MCF 10A (cell line): ENCODE measurements at regions not wholly inside any gene's neighbourhood (a gene's known extent, or its start where the extent isn't known, plus 50 kb on each side); places are given as distances from the start of the nearest gene placed in this dataset.

Experiments
- BruUV-seq: library from RNA; stranded (reverse); fragments of 400-500 nt; replicated peaks from 2 replicates; lab custom pipeline; 2021; lab: Mats Ljungman, UMichigan
- CTCF ChIA-PET: fragments of 300-600 bp; sonication (Branson Sonifier 250); formaldehyde crosslinking; extraction: SDS; loops from one replicate; lab custom pipeline; 2021; ENCODE audit warnings: antibody characterized with exemption, inconsistent platforms; lab: Yijun Ruan, JAX
- POLR2A ChIA-PET: fragments of 300-600, 350-650 bp; sonication (Branson Sonifier 250); formaldehyde crosslinking; extraction: SDS; loops from one replicate; lab custom pipeline; 2020; ENCODE audit warnings: antibody characterized with exemption, inconsistent platforms; lab: Yijun Ruan, JAX
- DNase-seq: peaks from one replicate; pipeline ENCODE4 v3.0.0-alpha.2; 2018; ENCODE audit not compliant: unreplicated experiment
- H3K27ac Mint-ChIP-seq: one replicate; pipeline ENCODE4 v1.8.0; 2022; ENCODE audit warnings: mild to moderate bottlenecking, low read depth, mixed read lengths; ENCODE audit not compliant: unreplicated experiment
- H3K27me3 Mint-ChIP-seq: one replicate; pipeline ENCODE4 v1.8.0; 2022; ENCODE audit warnings: mixed read lengths; ENCODE audit not compliant: insufficient read depth, unreplicated experiment
- H3K36me3 Mint-ChIP-seq: one replicate; pipeline ENCODE4 v1.8.0; 2022; ENCODE audit warnings: mild to moderate bottlenecking, moderate library complexity, mixed read lengths; ENCODE audit not compliant: insufficient read depth, unreplicated experiment
- H3K4me1 Mint-ChIP-seq: one replicate; pipeline ENCODE4 v1.8.0; 2022; ENCODE audit warnings: mixed read lengths; ENCODE audit not compliant: insufficient read depth, unreplicated experiment
- H3K4me3 Mint-ChIP-seq: one replicate; pipeline ENCODE4 v1.8.0; 2022; ENCODE audit warnings: mild to moderate bottlenecking, moderate library complexity, mixed read lengths; ENCODE audit not compliant: unreplicated experiment
- H3K9me3 Mint-ChIP-seq: one replicate; pipeline ENCODE4 v1.8.0; 2022; ENCODE audit warnings: mixed read lengths; ENCODE audit not compliant: unreplicated experiment
- intact Hi-C: fragments of 100-400 bp; cut with micrococcal nuclease; formaldehyde crosslinking; loops from 2 replicates; pipeline ENCODE4 v1.14.1; 2022
- TF ChIP-seq, protein P1 (sequence below): fragments of 200-600 bp; IDR thresholded peaks from one replicate; pipeline ENCODE4 v1.8.0; 2022; ENCODE audit warnings: antibody characterized with exemption, mild to moderate bottlenecking; ENCODE audit not compliant: unreplicated experiment

DNA sequence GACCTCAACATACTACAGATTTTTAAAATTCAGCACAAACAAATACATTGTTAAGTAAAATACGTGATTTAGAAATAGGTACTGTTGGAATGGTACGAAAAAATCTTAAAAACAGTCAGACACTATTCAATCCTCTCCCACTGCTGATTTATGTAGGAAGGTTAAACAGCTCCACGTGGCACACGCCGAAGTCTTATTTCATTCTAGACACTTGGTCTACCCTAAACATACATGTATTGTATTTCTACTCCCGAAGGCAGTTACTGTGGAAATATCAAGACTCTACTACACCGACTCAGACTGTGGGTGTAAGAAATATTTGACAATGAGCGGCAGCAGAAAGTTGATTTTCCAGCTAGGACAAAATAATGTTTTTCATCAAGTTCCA, 130.6 kb downstream of the MPP7 start:
- TF ChIP-seq, protein P1, sequence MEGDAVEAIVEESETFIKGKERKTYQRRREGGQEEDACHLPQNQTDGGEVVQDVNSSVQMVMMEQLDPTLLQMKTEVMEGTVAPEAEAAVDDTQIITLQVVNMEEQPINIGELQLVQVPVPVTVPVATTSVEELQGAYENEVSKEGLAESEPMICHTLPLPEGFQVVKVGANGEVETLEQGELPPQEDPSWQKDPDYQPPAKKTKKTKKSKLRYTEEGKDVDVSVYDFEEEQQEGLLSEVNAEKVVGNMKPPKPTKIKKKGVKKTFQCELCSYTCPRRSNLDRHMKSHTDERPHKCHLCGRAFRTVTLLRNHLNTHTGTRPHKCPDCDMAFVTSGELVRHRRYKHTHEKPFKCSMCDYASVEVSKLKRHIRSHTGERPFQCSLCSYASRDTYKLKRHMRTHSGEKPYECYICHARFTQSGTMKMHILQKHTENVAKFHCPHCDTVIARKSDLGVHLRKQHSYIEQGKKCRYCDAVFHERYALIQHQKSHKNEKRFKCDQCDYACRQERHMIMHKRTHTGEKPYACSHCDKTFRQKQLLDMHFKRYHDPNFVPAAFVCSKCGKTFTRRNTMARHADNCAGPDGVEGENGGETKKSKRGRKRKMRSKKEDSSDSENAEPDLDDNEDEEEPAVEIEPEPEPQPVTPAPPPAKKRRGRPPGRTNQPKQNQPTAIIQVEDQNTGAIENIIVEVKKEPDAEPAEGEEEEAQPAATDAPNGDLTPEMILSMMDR: no peak
- POLR2A ChIA-PET: no interaction called here
- Mint-ChIP-seq H3K36me3 (no peaks in the 10 kb centered on the region), H3K4me3 (no peak overlapping the region), H3K9me3 (no peaks in the 10 kb centered on the region), H3K27me3 (no peaks in the 10 kb centered on the region), H3K27ac (no peak overlapping the region), H3K4me1 (no peaks in the 10 kb centered on the region)
- no TSS peak for BruUV-seq
- no peak for DNase-seq
- intact Hi-C loops: no loop called here
- CTCF ChIA-PET: no interaction called here

DNA sequence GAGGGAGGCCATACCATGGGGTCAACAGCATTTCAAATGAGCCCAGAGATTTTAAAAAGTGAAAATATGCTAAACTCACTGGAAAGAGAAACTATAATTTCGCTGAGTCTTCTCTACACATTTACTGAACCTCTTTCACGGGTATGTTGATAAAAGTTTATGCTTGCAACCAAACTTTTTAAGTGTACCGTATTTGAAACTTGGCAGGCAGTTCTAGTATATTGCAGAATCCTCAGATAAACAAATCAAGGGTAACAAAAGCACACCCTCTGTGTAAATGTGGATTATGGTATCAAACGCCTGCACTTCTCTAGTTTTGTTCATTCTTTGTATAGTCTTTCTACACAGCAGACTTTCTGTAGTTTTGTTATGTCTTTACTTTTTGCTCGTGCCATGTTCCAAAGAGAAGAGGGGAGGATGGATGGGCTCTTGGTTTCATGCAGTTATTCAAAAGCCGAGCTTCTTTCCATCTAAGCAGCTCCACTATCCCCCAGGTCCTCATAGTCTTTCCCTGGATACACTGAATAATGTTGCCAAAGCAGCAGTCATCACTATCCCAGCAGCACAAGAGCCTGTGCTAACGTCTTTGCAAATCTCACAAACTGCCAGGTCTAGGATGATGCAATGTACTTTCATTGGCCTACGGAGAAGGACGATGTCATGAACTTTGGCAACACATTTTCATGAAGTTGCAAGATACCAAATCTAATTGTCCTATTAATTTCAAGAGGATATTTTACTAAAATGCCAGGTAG, 131.2 kb downstream of the MPP7 start:
- ChIA-PET CTCF (interaction anchor here (0.6 kb wide), 1 partner anchor 310 kb away, joined by 3 read pairs; no protein-coding TSS in a partner anchor), POLR2A (no interaction called here)
- intact Hi-C loops: no loop called here
- DNase-seq: peak; percentile 28
- TF ChIP-seq, protein P1: no peak
- H3K36me3 Mint-ChIP-seq: no peaks in the 10 kb centered on the region
- H3K27ac Mint-ChIP-seq: no peak overlapping the region
- BruUV-seq: no TSS peak
- H3K4me3 Mint-ChIP-seq: no peak overlapping the region
- H3K9me3 Mint-ChIP-seq: no peaks in the 10 kb centered on the region
- H3K27me3 Mint-ChIP-seq: no peaks in the 10 kb centered on the region
- H3K4me1 Mint-ChIP-seq: no peaks in the 10 kb centered on the region

DNA sequence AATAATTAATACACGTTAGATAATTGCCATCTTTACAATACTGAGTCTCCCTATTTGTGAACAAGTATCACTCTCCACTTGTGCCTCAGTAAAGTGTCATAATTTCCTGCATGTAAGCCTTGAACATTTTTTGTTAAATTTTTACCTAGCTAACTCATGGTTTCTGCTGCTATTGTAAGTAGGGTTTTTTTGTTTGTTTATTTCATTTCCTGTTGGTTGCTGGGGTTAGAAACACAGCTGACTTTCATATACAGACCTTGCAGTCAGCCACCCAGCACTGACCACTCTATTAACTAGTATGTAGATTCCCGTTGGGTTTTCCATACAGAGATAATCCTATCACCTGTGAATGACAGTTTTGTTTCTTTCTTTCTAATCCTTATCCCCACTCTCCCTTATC, 133.3 kb downstream of the MPP7 start:
- no peak overlapping the region for H3K4me3 Mint-ChIP-seq
- ChIA-PET CTCF (no interaction called here), POLR2A (no interaction called here)
- BruUV-seq: no TSS peak
- H3K36me3 Mint-ChIP-seq: no peaks in the 10 kb centered on the region
- intact Hi-C loops: no loop called here
- H3K27me3 Mint-ChIP-seq: no peaks in the 10 kb centered on the region
- H3K4me1 Mint-ChIP-seq: no peaks in the 10 kb centered on the region
- TF ChIP-seq, protein P1: no peak
- H3K27ac Mint-ChIP-seq: no peak overlapping the region
- no peaks in the 10 kb centered on the region for H3K9me3 Mint-ChIP-seq
- no peak for DNase-seq

DNA sequence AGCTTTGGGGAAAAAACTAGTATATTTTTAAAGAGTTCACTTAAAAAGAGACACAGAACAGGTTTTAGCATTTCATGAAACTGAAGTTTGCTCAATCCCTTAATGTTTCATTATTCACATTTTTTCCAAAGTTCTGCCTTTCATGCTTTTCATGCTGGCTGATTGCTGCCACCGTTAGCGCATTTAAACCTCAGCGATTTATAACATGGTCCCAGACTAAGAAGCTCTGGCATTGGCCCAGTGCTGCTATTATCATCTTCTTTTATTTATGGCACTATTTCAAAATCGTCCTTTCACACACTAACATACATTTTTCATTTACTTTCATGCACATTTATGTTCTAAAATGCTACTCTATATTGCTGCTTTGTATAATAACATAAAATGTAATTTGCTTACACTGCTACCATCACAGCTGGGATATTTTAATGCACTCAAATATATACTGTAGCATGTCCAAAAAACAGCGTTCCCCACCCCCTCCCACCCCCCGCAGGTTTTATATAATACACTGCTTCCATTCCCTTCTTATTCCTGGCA, 141.9 kb downstream of the MPP7 start:
- intact Hi-C loops: no loop called here
- Mint-ChIP-seq H3K4me3 (no peak overlapping the region), H3K27me3 (no peaks in the 10 kb centered on the region), H3K9me3 (peaks cover 7% of the 10 kb centered on the region), H3K36me3 (no peaks in the 10 kb centered on the region), H3K27ac (no peak overlapping the region), H3K4me1 (no peaks in the 10 kb centered on the region)
- POLR2A ChIA-PET: interaction anchor here (0.5 to 0.6 kb wide), 2 partner anchors 13 to 203 kb away, joined by 3 read pairs; no protein-coding TSS in a partner anchor
- DNase-seq: no peak
- CTCF ChIA-PET: interaction anchor here (0.7 kb wide), 1 partner anchor 41 kb away, joined by 4 read pairs; no protein-coding TSS in a partner anchor
- TF ChIP-seq, protein P1: no peak
- BruUV-seq: no TSS peak
